Mesenchymal stem cell (in vitro differentiated cells and primary cell): ENCODE measurements at regions not wholly inside any gene's neighbourhood (a gene's known extent, or its start where the extent isn't known, plus 50 kb on each side); places are given as distances from the start of the nearest gene placed in this dataset.

Experiments used
- DNase-seq: peaks from one replicate; pipeline ENCODE4 v3.0.0-alpha.2; 2013
- H2AFZ ChIP-seq: one replicate; pipeline ENCODE4 v1.6.1; 2013; ENCODE audit warnings: low read depth, mild to moderate bottlenecking, control low read depth, inconsistent platforms, low read length, moderate library complexity
- H2AK5ac ChIP-seq: 2 replicates; pipeline ENCODE4 v1.6.1; 2013; ENCODE audit warnings: low read length, moderate library complexity, mild to moderate bottlenecking, inconsistent platforms; ENCODE audit not compliant: severe bottlenecking
- H2BK120ac ChIP-seq: one replicate; pipeline ENCODE4 v1.6.1; 2013; ENCODE audit warnings: low read depth, mild to moderate bottlenecking, inconsistent platforms, low read length, moderate library complexity
- H2BK12ac ChIP-seq, 2 experiments: one replicate each; pipeline ENCODE4 v1.6.1; 2013; ENCODE audit warnings: inconsistent platforms in 2 of 2, low read length in 2 of 2, mild to moderate bottlenecking in 2 of 2, moderate library complexity in 2 of 2, control low read depth in 1 of 2
- H2BK15ac ChIP-seq: one replicate; pipeline ENCODE4 v1.6.1; 2013; ENCODE audit warnings: mild to moderate bottlenecking, low read depth, inconsistent platforms; ENCODE audit not compliant: poor library complexity, severe bottlenecking
- H2BK5ac ChIP-seq: 2 replicates; pipeline ENCODE4 v1.6.1; 2013; ENCODE audit warnings: low read depth, mild to moderate bottlenecking, low read length, control low read depth, inconsistent platforms; ENCODE audit not compliant: poor library complexity, severe bottlenecking
- H3K14ac ChIP-seq, 2 experiments: one replicate each; pipeline ENCODE4 v1.6.1; 2013; ENCODE audit warnings: inconsistent platforms in 2 of 2, low read length in 2 of 2, control low read depth in 1 of 2, mild to moderate bottlenecking in 1 of 2, moderate library complexity in 1 of 2
- H3K18ac ChIP-seq, 2 experiments: one replicate each; pipeline ENCODE4 v1.6.1; 2013; ENCODE audit warnings: inconsistent platforms in 2 of 2, low read length in 2 of 2, control low read depth in 1 of 2, low read depth in 1 of 2, mild to moderate bottlenecking in 1 of 2
- H3K23ac ChIP-seq, 2 experiments: one replicate each; pipeline ENCODE4 v1.6.1; 2013; ENCODE audit warnings: inconsistent platforms in 2 of 2, low read length in 2 of 2, mild to moderate bottlenecking in 2 of 2, moderate library complexity in 2 of 2, control low read depth in 1 of 2
- H3K27ac ChIP-seq: 2 replicates; pipeline ENCODE4 v1.5.1; 2013; ENCODE audit warnings: mild to moderate bottlenecking, moderate library complexity, low read length, control low read depth, inconsistent platforms; ENCODE audit not compliant: poor library complexity, severe bottlenecking
- H3K27me3 ChIP-seq, 2 experiments: 2 replicates each; pipeline versions ENCODE4 v1.6.1 to v1.7.0; 2013; ENCODE audit warnings: low read length in 2 of 2, mild to moderate bottlenecking in 2 of 2, moderate library complexity in 2 of 2, control low read depth in 1 of 2, inconsistent platforms in 1 of 2; ENCODE audit not compliant: control insufficient read depth in 1 of 2, insufficient read depth in 1 of 2
- H3K36me3 ChIP-seq, 2 experiments: 2 replicates each; pipeline versions ENCODE4 v1.6.1 to v1.7.0; 2013; ENCODE audit warnings: low read length in 2 of 2, control low read depth in 1 of 2, inconsistent platforms in 1 of 2, low read depth in 1 of 2, mild to moderate bottlenecking in 1 of 2; ENCODE audit not compliant: insufficient read depth in 2 of 2, control insufficient read depth in 1 of 2
- H3K4ac ChIP-seq, 2 experiments: one replicate each; pipeline ENCODE4 v1.6.1; 2013; ENCODE audit warnings: inconsistent platforms in 2 of 2, low read length in 2 of 2, mild to moderate bottlenecking in 2 of 2, moderate library complexity in 2 of 2, control low read depth in 1 of 2, low read depth in 1 of 2
- H3K4me1 ChIP-seq: 2 replicates; pipeline ENCODE4 v1.6.1; 2013; ENCODE audit warnings: low read depth, low read length, control low read depth; ENCODE audit not compliant: control insufficient read depth, insufficient read depth
- H3K4me2 ChIP-seq: 2 replicates; pipeline ENCODE4 v1.6.1; 2013; ENCODE audit warnings: low read length, mild to moderate bottlenecking, inconsistent platforms; ENCODE audit not compliant: poor library complexity, severe bottlenecking
- H3K4me3 ChIP-seq, 2 experiments: 2 replicates each; pipeline versions ENCODE4 v1.5.1 to v1.7.0; 2013; ENCODE audit warnings: low read length in 2 of 2, mild to moderate bottlenecking in 2 of 2, control low read depth in 1 of 2, low read depth in 1 of 2; ENCODE audit not compliant: insufficient read depth in 1 of 2
- H3K79me1 ChIP-seq: replicated peaks from 2 replicates; pipeline ENCODE4 v1.6.1; 2013; ENCODE audit warnings: mild to moderate bottlenecking, control low read depth, low read length, inconsistent platforms; ENCODE audit not compliant: poor library complexity, severe bottlenecking
- H3K9ac ChIP-seq: 2 replicates; pipeline ENCODE4 v1.7.0; 2013; ENCODE audit warnings: mild to moderate bottlenecking, low read length, moderate library complexity
- H3K9me3 ChIP-seq: 2 replicates; pipeline ENCODE4 v1.7.0; 2013; ENCODE audit warnings: mild to moderate bottlenecking, low read length; ENCODE audit not compliant: control insufficient read depth
- H4K8ac ChIP-seq: one replicate; pipeline ENCODE4 v1.6.1; 2013; ENCODE audit warnings: inconsistent platforms, mild to moderate bottlenecking, low read length, moderate library complexity
- H4K91ac ChIP-seq: one replicate; pipeline ENCODE4 v1.6.1; 2013; ENCODE audit warnings: mild to moderate bottlenecking, low read length, inconsistent platforms
- WGBS: methylation state at CpG from one replicate; pipeline ENCODE4 v1.1.7; 2013; ENCODE audit warnings: mixed read lengths; 5-methylcytosine and 5-hydroxymethylcytosine counted together

GRCh38 chr11:36953976-36954375 lies 355.9 kb upstream of the RAG2 start:
- Histone ChIP-seq H3K18ac (no peak overlapping the region), H4K8ac (no peak overlapping the region), H3K4ac (no peak overlapping the region), H3K4me3 (no peak overlapping the region), H2BK5ac (no peak overlapping the region), H4K91ac (no peak overlapping the region), H2AK5ac (no peak overlapping the region), H3K4me1 (no peaks in the 10 kb centered on the region), H3K27ac (no peak overlapping the region), H3K14ac (no peak overlapping the region), H2BK15ac (no peak overlapping the region), H3K9me3 (no peaks in the 10 kb centered on the region), H3K36me3 (no peaks in the 10 kb centered on the region), H3K79me1 (no peaks in the 10 kb centered on the region), H3K4me2 (no peak overlapping the region), H3K9ac (no peak overlapping the region), H3K27me3 (no peaks in the 10 kb centered on the region), H3K23ac (no peak overlapping the region), H2AFZ (no peak overlapping the region), H2BK12ac (no peak overlapping the region), H2BK120ac (no peak overlapping the region)
- peak; percentile 21 for DNase-seq

DNA sequence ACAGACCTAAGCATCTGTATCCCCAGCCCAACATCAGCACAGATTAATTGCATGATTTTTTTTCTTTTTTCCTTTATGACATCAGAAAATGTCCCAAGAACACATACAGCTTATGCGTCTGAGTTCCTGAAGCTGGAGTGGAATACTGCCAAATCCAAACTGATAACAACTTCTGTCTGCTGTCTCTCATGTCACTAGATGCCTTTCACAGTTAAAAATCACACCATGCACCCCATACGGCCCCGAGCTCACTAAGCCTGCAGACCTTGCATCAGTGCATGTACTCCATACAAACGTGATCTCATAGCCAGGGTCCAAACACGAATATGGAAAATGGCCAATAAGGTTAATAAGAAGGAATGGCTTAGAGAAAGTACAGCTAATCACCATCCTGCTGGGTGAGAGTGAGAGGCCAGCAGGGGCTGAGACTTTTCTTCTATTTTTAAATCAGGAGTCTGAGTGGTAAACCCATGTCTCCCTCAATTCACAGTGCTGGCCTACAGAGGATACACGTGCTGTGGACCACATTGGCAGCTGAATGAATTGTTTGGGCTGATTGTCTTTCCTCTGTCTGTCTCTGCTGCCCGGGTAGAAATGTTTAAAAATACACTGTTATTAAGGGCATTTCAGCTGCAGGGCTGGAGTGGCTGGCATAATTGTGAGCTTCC lies 350.6 kb upstream of the RAG2 start:
- Histone ChIP-seq H3K4me1 (no peaks in the 10 kb centered on the region), H4K91ac (no peak overlapping the region), H3K36me3 (no peaks in the 10 kb centered on the region), H2BK5ac (no peak overlapping the region), H3K9me3 (no peaks in the 10 kb centered on the region), H2AFZ (no peak overlapping the region), H3K14ac (no peak overlapping the region), H3K27me3 (peaks cover 0 to 8% of the 10 kb centered on the region in 2 experiments), H3K27ac (no peak overlapping the region), H2BK120ac (no peak overlapping the region), H3K4ac (no peak overlapping the region), H3K9ac (no peak overlapping the region), H3K79me1 (no peaks in the 10 kb centered on the region), H2BK12ac (no peak overlapping the region), H2BK15ac (no peak overlapping the region), H4K8ac (no peak overlapping the region), H3K4me2 (no peak overlapping the region), H3K23ac (no peak overlapping the region), H3K4me3 (no peak overlapping the region), H2AK5ac (no peak overlapping the region), H3K18ac (no peak overlapping the region)
- WGBS = 59% methylated on average over 7 of the region's 7 CpGs
- peak; percentile 9 for DNase-seq

GRCh38 chr11:36945384-36945783 lies 347.3 kb upstream of the RAG2 start:
- H2BK120ac ChIP-seq = no peak overlapping the region
- no peak overlapping the region for H2BK5ac ChIP-seq
- no peak overlapping the region for H2BK15ac ChIP-seq
- no peak overlapping the region for H2AFZ ChIP-seq
- 100% methylated on average over 1 of the region's 3 CpGs for WGBS
- H2BK12ac ChIP-seq = no peak overlapping the region
- DNase-seq = peak; percentile 11
- H3K14ac ChIP-seq = no peak overlapping the region
- H3K36me3 ChIP-seq = no peaks in the 10 kb centered on the region
- H3K79me1 ChIP-seq = no peaks in the 10 kb centered on the region
- H4K8ac ChIP-seq = no peak overlapping the region
- peaks cover 0 to 15% of the 10 kb centered on the region in 2 experiments for H3K27me3 ChIP-seq
- no peak overlapping the region for H3K4me3 ChIP-seq
- H3K9me3 ChIP-seq = no peaks in the 10 kb centered on the region
- H3K9ac ChIP-seq = peak overlapping the region; percentile 17
- H3K4me1 ChIP-seq = no peaks in the 10 kb centered on the region
- no peak overlapping the region for H3K23ac ChIP-seq
- no peak overlapping the region for H3K27ac ChIP-seq
- H4K91ac ChIP-seq = no peak overlapping the region
- H3K4ac ChIP-seq = no peak overlapping the region
- no peak overlapping the region for H3K18ac ChIP-seq
- no peak overlapping the region for H2AK5ac ChIP-seq
- no peak overlapping the region for H3K4me2 ChIP-seq

DNA sequence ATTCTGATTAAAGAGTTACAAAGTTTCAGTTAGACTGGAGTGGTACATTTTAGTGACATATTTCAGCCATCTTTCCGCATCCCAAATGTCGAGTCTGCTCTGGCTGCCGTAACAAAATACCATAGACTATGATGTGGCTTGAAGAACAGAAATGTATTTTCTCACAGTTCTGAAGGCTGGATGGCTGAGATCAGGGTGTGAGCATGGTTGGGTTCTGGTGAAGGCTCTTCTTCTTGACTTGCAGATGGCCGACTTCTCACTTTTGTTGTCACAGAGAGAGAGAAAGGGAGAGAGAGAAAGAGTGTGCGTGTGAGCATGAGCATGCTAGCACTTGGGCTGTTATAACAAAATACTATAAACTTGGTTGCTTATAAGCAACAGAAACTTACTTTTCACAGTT lies 335.4 kb upstream of the RAG2 start:
- Histone ChIP-seq H4K91ac (no peak overlapping the region), H3K18ac (no peak overlapping the region), H3K9me3 (no peaks in the 10 kb centered on the region), H2BK12ac (no peak overlapping the region), H4K8ac (no peak overlapping the region), H3K4me2 (no peak overlapping the region), H2AK5ac (no peak overlapping the region), H2BK120ac (no peak overlapping the region), H3K14ac (no peak overlapping the region), H2AFZ (no peak overlapping the region), H3K4me3 (no peak overlapping the region), H2BK5ac (no peak overlapping the region), H3K23ac (no peak overlapping the region), H3K9ac (no peak overlapping the region), H3K27me3 (no peaks in the 10 kb centered on the region), H3K4ac (no peak overlapping the region), H3K4me1 (no peaks in the 10 kb centered on the region), H2BK15ac (no peak overlapping the region), H3K27ac (no peak overlapping the region), H3K79me1 (no peaks in the 10 kb centered on the region), H3K36me3 (no peaks in the 10 kb centered on the region)
- 97% methylated on average over 5 of the region's 5 CpGs for WGBS
- DNase-seq = no peak
